IPS DF 19.7 (cell line): ENCODE measurements at regions not wholly inside any gene's neighbourhood (a gene's known extent, or its start where the extent isn't known, plus 50 kb on each side); places are given as distances from the start of the nearest gene placed in this dataset.
"Not testable (repeated sequence)": the region's sequence is repeated elsewhere in the genome, so short reads cannot be mapped to it uniquely, and the experiment has no call there.

Source experiments
- DNase-seq: peaks from one replicate; pipeline ENCODE4 v3.0.0-alpha.2; 2013; ENCODE audit warnings: low read depth, low spot score

GRCh38 chr12:91680864-91681263, 464.8 kb downstream of the BTG1 start:
- no peak for DNase-seq

GRCh38 chr12:91677556-91677955, 468.1 kb downstream of the BTG1 start:
- no peak for DNase-seq

DNA sequence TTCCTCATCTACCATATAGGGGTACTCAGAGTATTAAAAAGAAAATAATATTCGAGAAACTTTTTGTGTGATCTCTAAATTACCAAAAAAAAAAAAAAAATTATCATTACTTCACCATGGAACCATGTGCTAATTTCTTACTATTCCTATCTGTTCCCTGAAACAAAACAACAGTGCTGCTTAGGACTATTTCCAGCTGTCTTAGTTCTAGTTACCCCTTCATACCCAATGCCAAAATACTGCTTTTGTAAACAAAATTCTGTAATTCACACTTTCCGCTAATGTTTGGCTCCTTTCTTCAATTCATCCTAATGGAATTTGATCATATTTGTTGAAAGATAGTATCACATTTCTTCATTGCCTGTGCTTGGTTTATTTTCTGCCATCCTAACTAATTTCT, 470.2 kb downstream of the BTG1 start:
- DNase-seq = no peak

- no peak for DNase-seq
Observed at GRCh38 chr12:91672130-91672529, 473.5 kb downstream of the BTG1 start.

GRCh38 chr12:91667694-91668093, 478.0 kb downstream of the BTG1 start:
- no peak for DNase-seq

DNA sequence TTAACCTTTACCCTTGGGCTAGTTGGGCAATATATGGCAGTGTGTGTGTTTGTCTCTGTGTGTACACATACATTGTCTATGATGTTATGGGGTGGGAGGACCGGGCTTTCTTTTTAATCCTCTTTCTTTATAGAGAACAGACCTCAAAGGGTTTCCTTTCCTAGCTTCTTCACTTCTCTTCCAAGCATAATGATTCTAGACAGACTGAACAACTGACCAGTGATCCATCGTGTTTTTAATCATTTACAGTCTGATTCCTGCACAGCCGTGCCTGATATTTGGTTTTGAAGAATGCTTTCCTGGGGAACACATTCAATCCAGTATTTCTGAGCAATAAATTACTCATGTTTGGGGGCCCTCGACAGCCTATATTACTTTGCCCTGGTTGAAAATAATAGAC, 481.1 kb upstream of the DCN start:
- DNase-seq = no peak

DNA sequence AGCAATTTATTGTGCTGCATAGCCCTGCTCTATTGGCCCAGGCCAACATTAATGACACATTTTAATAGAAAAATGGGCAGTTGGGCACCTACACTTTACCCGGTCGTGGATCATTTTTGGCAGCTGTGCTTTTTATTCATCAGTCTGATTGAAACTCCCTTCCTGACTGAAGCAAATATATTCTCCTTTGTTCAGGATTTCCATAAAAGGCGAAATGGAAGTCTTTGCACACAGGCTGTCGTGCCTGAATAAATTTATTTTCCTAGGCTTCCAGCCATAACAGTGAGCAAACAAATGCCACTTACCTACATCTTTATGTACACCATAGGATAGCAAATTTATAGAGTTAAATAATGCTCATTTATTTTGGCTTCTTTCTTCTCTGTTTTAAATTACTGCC, 480.7 kb upstream of the DCN start:
- DNase-seq = no peak

- DNase-seq = no peak
Observed at GRCh38 chr12:91662021-91662420, 479.4 kb upstream of the DCN start.

GRCh38 chr12:91657032-91657431, 474.4 kb upstream of the DCN start:
- DNase-seq = no peak

- no peak for DNase-seq
Observed at GRCh38 chr12:91655966-91656365, 473.3 kb upstream of the DCN start.

DNA sequence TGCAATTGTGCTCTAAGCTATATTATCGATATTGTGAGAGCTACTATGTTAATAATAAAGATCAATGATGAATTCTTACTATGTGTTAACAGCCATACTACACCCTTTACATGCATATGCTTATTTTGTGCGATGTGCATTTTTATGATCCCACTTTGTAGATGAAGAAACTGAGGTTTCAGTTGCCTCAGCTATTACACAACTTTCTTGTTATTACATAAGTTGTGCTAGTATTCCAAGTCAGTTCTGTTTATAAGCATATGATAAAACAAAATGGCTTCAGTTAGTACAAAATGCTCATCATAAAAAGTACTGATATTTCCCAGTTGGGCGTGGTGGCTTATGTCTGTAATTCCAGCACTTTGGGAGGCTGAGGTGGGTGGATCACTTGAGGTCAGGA, 471.5 kb upstream of the DCN start:
- DNase-seq = no peak

GRCh38 chr12:91651728-91652127, 469.1 kb upstream of the DCN start:
- no peak for DNase-seq

DNA sequence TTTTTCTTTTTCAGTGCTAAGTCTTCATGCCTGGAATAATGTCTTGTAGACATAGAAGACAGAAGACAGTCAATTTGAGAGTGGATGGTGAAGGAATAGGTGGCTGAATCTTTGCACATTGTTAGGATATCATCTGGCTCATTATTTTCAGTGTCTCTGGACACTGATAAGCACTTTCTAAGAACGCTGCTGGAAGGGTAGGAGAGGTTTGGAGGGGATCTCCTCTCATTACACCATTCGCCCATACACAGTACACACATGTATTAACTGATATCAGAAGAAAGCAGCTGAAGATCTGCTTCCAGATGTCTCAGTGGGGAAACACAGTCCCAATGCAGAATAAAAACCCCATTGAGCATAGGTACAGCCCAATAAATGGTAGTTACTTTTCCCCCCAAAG, 461.1 kb upstream of the DCN start:
- no peak for DNase-seq

DNA sequence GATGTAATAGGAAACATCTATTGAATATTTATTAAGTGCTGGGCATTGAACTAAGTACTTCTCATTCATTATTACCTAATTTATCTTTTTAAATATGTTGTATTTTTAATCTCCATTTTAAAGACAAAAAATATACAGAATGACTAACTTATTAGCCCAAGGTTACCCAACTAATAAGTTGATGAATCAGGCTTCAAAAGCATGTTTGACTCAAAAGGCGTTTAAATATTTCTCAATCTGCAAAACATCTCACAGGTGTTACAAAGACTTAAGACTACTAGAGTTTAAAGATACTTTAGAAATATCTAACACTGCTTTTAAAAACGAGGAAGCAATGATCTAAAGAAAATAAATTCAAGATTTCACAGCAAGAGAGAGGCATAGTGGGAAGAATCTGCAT, 457.4 kb upstream of the DCN start:
- no peak for DNase-seq

- no peak for DNase-seq
Observed at GRCh38 chr12:91639327-91639726, 456.7 kb upstream of the DCN start.

GRCh38 chr12:91637789-91638624, 455.4 kb upstream of the DCN start:
- DNase-seq = no peak

GRCh38 chr12:91636721-91637120, 454.1 kb upstream of the DCN start:
- DNase-seq = no peak

DNA sequence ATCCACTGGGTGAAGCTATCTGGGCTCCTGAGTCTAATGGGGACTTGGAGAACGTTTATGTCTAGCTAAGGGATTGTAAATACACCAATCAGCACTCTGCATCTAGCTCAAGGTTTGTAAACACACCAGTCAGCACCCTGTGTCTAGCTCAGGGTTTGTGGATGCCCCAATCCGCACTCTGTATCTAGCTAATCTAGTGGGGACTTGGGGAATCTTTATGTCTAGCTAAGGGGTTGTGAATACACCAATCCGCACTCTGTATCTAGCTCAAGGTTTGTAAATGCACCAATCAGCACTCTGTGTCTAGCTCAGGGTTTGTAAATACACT, 451.7 kb upstream of the DCN start:
- DNase-seq = not testable (repeated sequence)

GRCh38 chr12:91633734-91634357, 451.2 kb upstream of the DCN start:
- DNase-seq = no peak

GRCh38 chr12:91633206-91633605, 450.6 kb upstream of the DCN start:
- no peak for DNase-seq

- DNase-seq = no peak
Observed at GRCh38 chr12:91632042-91632786, 449.6 kb upstream of the DCN start.

GRCh38 chr12:91630596-91631293, 448.1 kb upstream of the DCN start:
- no peak for DNase-seq
